HG03575 (cell line): ENCODE measurements at regions not wholly inside any gene's neighbourhood (a gene's known extent, or its start where the extent isn't known, plus 50 kb on each side); places are given as distances from the start of the nearest gene placed in this dataset.

Experiments used
- ATAC-seq: cut with Tn5 transposase; IDR thresholded peaks from one replicate; pipeline ENCODE4 v1.9.1; 2021; ENCODE audit not compliant: unreplicated experiment, insufficient number of reproducible peaks, low FRiP score; ENCODE audit errors: extremely low read depth

GRCh38 chr2:198424112-198424511, 619.7 kb downstream of the PLCL1 start:
- no peak for ATAC-seq

GRCh38 chr2:198417836-198418235, 613.4 kb downstream of the PLCL1 start:
- ATAC-seq, result no peak

- ATAC-seq, result no peak
Measured at GRCh38 chr2:198414976-198415375, 610.6 kb downstream of the PLCL1 start.

GRCh38 chr2:198411936-198412335, 607.5 kb downstream of the PLCL1 start:
- no peak for ATAC-seq

- ATAC-seq, result no peak
Measured at GRCh38 chr2:198408171-198408570, 603.8 kb downstream of the PLCL1 start.

GRCh38 chr2:198405311-198405710, 600.9 kb downstream of the PLCL1 start:
- ATAC-seq, result no peak

GRCh38 chr2:198401644-198402043, 597.3 kb downstream of the PLCL1 start:
- no peak for ATAC-seq

- no peak for ATAC-seq
Measured at GRCh38 chr2:198400999-198401398, 596.6 kb downstream of the PLCL1 start.

GRCh38 chr2:198394208-198394607, 589.8 kb downstream of the PLCL1 start:
- ATAC-seq, result no peak

GRCh38 chr2:198390670-198391069, 586.3 kb downstream of the PLCL1 start:
- ATAC-seq, result no peak

GRCh38 chr2:198387677-198388076, 583.3 kb downstream of the PLCL1 start:
- no peak for ATAC-seq

- no peak for ATAC-seq
Measured at GRCh38 chr2:198385856-198386255, 581.5 kb downstream of the PLCL1 start.

GRCh38 chr2:198385326-198385725, 580.9 kb downstream of the PLCL1 start:
- no peak for ATAC-seq

GRCh38 chr2:198383392-198383791, 579.0 kb downstream of the PLCL1 start:
- ATAC-seq, result no peak

GRCh38 chr2:198382811-198383210, 578.4 kb downstream of the PLCL1 start:
- no peak for ATAC-seq

- ATAC-seq, result no peak
Measured at GRCh38 chr2:198376677-198377076, 572.3 kb downstream of the PLCL1 start.

- no peak for ATAC-seq
Measured at GRCh38 chr2:198375083-198375410, 570.7 kb downstream of the PLCL1 start.

- ATAC-seq, result no peak
Measured at GRCh38 chr2:198374375-198375082, 570.1 kb downstream of the PLCL1 start.

- ATAC-seq, result peak; percentile 87
Measured at GRCh38 chr2:198371921-198372543, 567.6 kb downstream of the PLCL1 start.

- no peak for ATAC-seq
Measured at GRCh38 chr2:198371329-198371728, 566.9 kb downstream of the PLCL1 start.

GRCh38 chr2:198368089-198368488, 563.7 kb downstream of the PLCL1 start:
- no peak for ATAC-seq
